ENCODE measurements at regions not wholly inside any gene's neighbourhood (a gene's known extent, or its start where the extent isn't known, plus 50 kb on each side); places are given as distances from the start of the nearest gene placed in this dataset.
"Not testable (repeated sequence)": the region's sequence is repeated elsewhere in the genome, so short reads cannot be mapped to it uniquely, and the experiment has no call there.

- H3K27me3 Mint-ChIP-seq, result no peaks in the 10 kb centered on the region
- H3K36me3 Mint-ChIP-seq (ENCODE audit: insufficient read depth), result no peaks in the 10 kb centered on the region
- no peak overlapping the region for H3K27ac Mint-ChIP-seq
- DNase-seq (ENCODE audit: low spot score, unreplicated experiment), result no peak
- H3K4me1 Mint-ChIP-seq (ENCODE audit: low read depth), result peaks cover 1% of the 10 kb centered on the region
- H3K4me3 Mint-ChIP-seq (ENCODE audit: low read depth), result no peak overlapping the region
- TF ChIP-seq CTCF (IDR thresholded peaks at IDR 0.05; ENCODE audit: unreplicated experiment), result no peak
- peaks cover 11% of the 10 kb centered on the region for H3K9me3 Mint-ChIP-seq (ENCODE audit: low read depth)
Measured at GRCh38 chr7:16940776-16941175, 59.0 kb upstream of the AGR3 start.

GRCh38 chr7:16942929-16943509 is 61.2 kb upstream of the AGR3 start:
- no peaks in the 10 kb centered on the region for H3K27me3 Mint-ChIP-seq

GRCh38 chr7:16944936-16945335 is 63.2 kb upstream of the AGR3 start:
- no peak for DNase-seq (ENCODE audit: low spot score, unreplicated experiment)
- Mint-ChIP-seq H3K27ac (no peak overlapping the region), H3K27me3 (no peaks in the 10 kb centered on the region), H3K4me3 (ENCODE audit: low read depth) (no peak overlapping the region), H3K36me3 (ENCODE audit: insufficient read depth) (peaks cover 1% of the 10 kb centered on the region), H3K9me3 (ENCODE audit: low read depth) (peaks cover 34% of the 10 kb centered on the region), H3K4me1 (ENCODE audit: low read depth) (no peaks in the 10 kb centered on the region)
- no peak for TF ChIP-seq CTCF (IDR thresholded peaks at IDR 0.05; ENCODE audit: unreplicated experiment)

More at GRCh38 chr7:16942929-16943509, 61.2 kb upstream of the AGR3 start:
- H3K9me3 Mint-ChIP-seq (ENCODE audit: low read depth), result peaks cover 20% of the 10 kb centered on the region
- DNase-seq (ENCODE audit: low spot score, unreplicated experiment), result no peak
- peaks cover 1% of the 10 kb centered on the region for H3K4me1 Mint-ChIP-seq (ENCODE audit: low read depth)
- H3K36me3 Mint-ChIP-seq (ENCODE audit: insufficient read depth), result peaks cover 1% of the 10 kb centered on the region
- H3K4me3 Mint-ChIP-seq (ENCODE audit: low read depth), result no peak overlapping the region
- no peak overlapping the region for H3K27ac Mint-ChIP-seq
- TF ChIP-seq CTCF (IDR thresholded peaks at IDR 0.05; ENCODE audit: unreplicated experiment), result no peak

- Mint-ChIP-seq H3K4me1 (ENCODE audit: low read depth) (no peaks in the 10 kb centered on the region), H3K36me3 (ENCODE audit: insufficient read depth) (peaks cover 1% of the 10 kb centered on the region), H3K27ac (no peak overlapping the region), H3K27me3 (no peaks in the 10 kb centered on the region), H3K9me3 (ENCODE audit: low read depth) (peaks cover 34% of the 10 kb centered on the region), H3K4me3 (ENCODE audit: low read depth) (no peak overlapping the region)
- no peak for TF ChIP-seq CTCF (IDR thresholded peaks at IDR 0.05; ENCODE audit: unreplicated experiment)
- DNase-seq (ENCODE audit: low spot score, unreplicated experiment), result no peak
Measured at GRCh38 chr7:16945372-16945771, 63.6 kb upstream of the AGR3 start.

- DNase-seq (ENCODE audit: low spot score, unreplicated experiment); H3K4me3 Mint-ChIP-seq (ENCODE audit: low read depth); H3K36me3 Mint-ChIP-seq (ENCODE audit: insufficient read depth); H3K27me3 Mint-ChIP-seq; H3K27ac Mint-ChIP-seq; H3K4me1 Mint-ChIP-seq (ENCODE audit: low read depth): not testable (repeated sequence)
- H3K9me3 Mint-ChIP-seq (ENCODE audit: low read depth), result peaks cover 30% of the 10 kb centered on the region
Measured at GRCh38 chr7:16948110-16948509, 66.3 kb upstream of the AGR3 start.

- no peaks in the 10 kb centered on the region for H3K27me3 Mint-ChIP-seq
- peaks cover 22% of the 10 kb centered on the region for H3K9me3 Mint-ChIP-seq (ENCODE audit: low read depth)
- H3K36me3 Mint-ChIP-seq (ENCODE audit: insufficient read depth), result peaks cover 1% of the 10 kb centered on the region
- no peak for TF ChIP-seq CTCF (IDR thresholded peaks at IDR 0.05; ENCODE audit: unreplicated experiment)
- H3K4me1 Mint-ChIP-seq (ENCODE audit: low read depth), result no peaks in the 10 kb centered on the region
- no peak for DNase-seq (ENCODE audit: low spot score, unreplicated experiment)
- H3K27ac Mint-ChIP-seq, result peak overlapping the region; percentile 11
- no peak overlapping the region for H3K4me3 Mint-ChIP-seq (ENCODE audit: low read depth)
Measured at GRCh38 chr7:16951483-16952080, 69.8 kb upstream of the AGR3 start.
